ENCODE measurements at regions not wholly inside any gene's neighbourhood (a gene's known extent, or its start where the extent isn't known, plus 50 kb on each side); places are given as distances from the start of the nearest gene placed in this dataset.

DNA sequence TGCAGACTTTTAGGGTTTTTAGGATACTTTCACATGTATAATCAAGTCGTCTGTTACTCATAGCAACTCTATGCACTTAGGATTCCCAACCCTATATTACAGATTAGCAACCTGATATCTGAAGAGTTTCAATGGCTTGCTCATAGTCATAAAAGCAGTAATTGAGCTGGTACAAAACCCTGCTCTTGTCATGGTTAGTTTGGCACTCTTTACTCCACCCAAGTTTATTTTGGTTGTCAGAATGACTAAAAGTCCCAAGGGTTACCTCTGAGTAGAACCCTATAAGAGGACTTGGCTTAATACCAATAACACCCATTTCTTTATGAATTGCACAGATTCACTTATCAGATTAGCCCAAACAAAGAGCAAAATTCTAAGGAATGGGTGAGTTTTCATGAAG is 550.6 kb downstream of the SOX6 start:
- no peak for ATAC-seq
- Mint-ChIP-seq H3K9me3 (no peaks in the 10 kb centered on the region), H3K27ac (no peak overlapping the region), H3K27me3 (ENCODE audit: insufficient read depth, low read depth, poor library complexity) (peaks cover 2% of the 10 kb centered on the region), H3K36me3 (ENCODE audit: low read depth) (no peaks in the 10 kb centered on the region), H3K4me3 (no peak overlapping the region), H3K4me1 (peaks cover 11% of the 10 kb centered on the region)
- no peaks in the 10 kb centered on the region for H3K79me2 ChIP-seq (replicated peaks; ENCODE audit: insufficient read depth)
- no peaks in the 10 kb centered on the region for H3K36me3 ChIP-seq (ENCODE audit: insufficient read depth)
- no peak overlapping the region for H2AFZ ChIP-seq
- H3F3A ChIP-seq (replicated peaks; ENCODE audit: low read depth) = no peaks in the 10 kb centered on the region
- DNase-seq (ENCODE audit: low spot score) = no peak
- H3K9me2 ChIP-seq (ENCODE audit: insufficient read depth) = no peaks in the 10 kb centered on the region
- H3K27ac ChIP-seq (ENCODE audit: low read depth) = no peak overlapping the region
- no peaks in the 10 kb centered on the region for H3K27me3 ChIP-seq (ENCODE audit: insufficient read depth)
- 0 out of 2 replicates have a peak, but pooled peaks cover 5% of the 10 kb centered on the region for H3K4me1 ChIP-seq (ENCODE audit: insufficient read depth)
- TF ChIP-seq NANOG (IDR thresholded peaks at IDR 0.05; ENCODE audit: borderline replicate concordance) (no peak), EZH2 (IDR thresholded peaks at IDR 0.05; ENCODE audit: low read depth, unreplicated experiment) (no peak), CREB1 (CRISPR knock-in tag; IDR thresholded peaks at IDR 0.05; ENCODE audit: low read depth) (no peak), ZNF114 (CRISPR knock-in tag; IDR thresholded peaks at IDR 0.05) (no peak)
- TF ChIP-seq, protein P1, sequence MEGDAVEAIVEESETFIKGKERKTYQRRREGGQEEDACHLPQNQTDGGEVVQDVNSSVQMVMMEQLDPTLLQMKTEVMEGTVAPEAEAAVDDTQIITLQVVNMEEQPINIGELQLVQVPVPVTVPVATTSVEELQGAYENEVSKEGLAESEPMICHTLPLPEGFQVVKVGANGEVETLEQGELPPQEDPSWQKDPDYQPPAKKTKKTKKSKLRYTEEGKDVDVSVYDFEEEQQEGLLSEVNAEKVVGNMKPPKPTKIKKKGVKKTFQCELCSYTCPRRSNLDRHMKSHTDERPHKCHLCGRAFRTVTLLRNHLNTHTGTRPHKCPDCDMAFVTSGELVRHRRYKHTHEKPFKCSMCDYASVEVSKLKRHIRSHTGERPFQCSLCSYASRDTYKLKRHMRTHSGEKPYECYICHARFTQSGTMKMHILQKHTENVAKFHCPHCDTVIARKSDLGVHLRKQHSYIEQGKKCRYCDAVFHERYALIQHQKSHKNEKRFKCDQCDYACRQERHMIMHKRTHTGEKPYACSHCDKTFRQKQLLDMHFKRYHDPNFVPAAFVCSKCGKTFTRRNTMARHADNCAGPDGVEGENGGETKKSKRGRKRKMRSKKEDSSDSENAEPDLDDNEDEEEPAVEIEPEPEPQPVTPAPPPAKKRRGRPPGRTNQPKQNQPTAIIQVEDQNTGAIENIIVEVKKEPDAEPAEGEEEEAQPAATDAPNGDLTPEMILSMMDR (conservative IDR thresholded peaks at IDR 0.05; ENCODE audit: low read depth in 2 of 2) = no peak
- H4K20me1 ChIP-seq (replicated peaks; ENCODE audit: insufficient read depth) = no peaks in the 10 kb centered on the region
- H3K4me2 ChIP-seq = no peak overlapping the region
- H3K4me3 ChIP-seq = no peak overlapping the region

DNA sequence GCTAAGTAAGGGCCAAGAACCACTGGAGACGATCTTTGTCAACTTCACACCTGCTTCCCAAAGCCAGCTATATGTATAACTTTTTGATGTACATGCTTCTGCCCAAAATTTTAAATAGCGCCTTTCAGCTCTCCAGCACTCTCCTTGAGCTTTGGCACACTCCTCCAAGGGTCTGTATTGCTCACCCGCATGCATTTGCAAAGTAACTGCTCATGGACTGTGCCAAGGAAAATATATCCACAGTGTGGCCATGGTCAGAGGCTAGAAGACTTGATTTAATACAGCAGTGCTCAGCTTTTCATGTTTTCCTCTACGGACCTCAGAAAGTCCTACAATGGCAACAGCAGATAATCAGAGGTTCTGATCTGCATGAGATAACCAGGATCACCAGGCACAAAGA is 550.1 kb downstream of the SOX6 start:
- Histone ChIP-seq H2AFZ (no peak overlapping the region), H3K36me3 (ENCODE audit: insufficient read depth) (no peaks in the 10 kb centered on the region), H3K4me3 (no peak overlapping the region), H3K27ac (ENCODE audit: low read depth) (no peak overlapping the region), H3K9me2 (ENCODE audit: insufficient read depth) (no peaks in the 10 kb centered on the region), H3K4me2 (no peak overlapping the region), H3K4me1 (ENCODE audit: insufficient read depth) (0 out of 2 replicates have a peak, but pooled peaks cover 5% of the 10 kb centered on the region), H3K27me3 (ENCODE audit: insufficient read depth) (no peaks in the 10 kb centered on the region), H3F3A (replicated peaks; ENCODE audit: low read depth) (no peaks in the 10 kb centered on the region), H4K20me1 (replicated peaks; ENCODE audit: insufficient read depth) (no peaks in the 10 kb centered on the region), H3K79me2 (replicated peaks; ENCODE audit: insufficient read depth) (no peaks in the 10 kb centered on the region)
- Mint-ChIP-seq H3K4me3 (no peak overlapping the region), H3K9me3 (no peaks in the 10 kb centered on the region), H3K4me1 (peaks cover 11% of the 10 kb centered on the region), H3K27me3 (ENCODE audit: insufficient read depth, low read depth, poor library complexity) (peaks cover 2% of the 10 kb centered on the region), H3K27ac (no peak overlapping the region), H3K36me3 (ENCODE audit: low read depth) (no peaks in the 10 kb centered on the region)
- ATAC-seq (no peak), DNase-seq (ENCODE audit: low spot score) (no peak)
- TF ChIP-seq, protein P2, sequence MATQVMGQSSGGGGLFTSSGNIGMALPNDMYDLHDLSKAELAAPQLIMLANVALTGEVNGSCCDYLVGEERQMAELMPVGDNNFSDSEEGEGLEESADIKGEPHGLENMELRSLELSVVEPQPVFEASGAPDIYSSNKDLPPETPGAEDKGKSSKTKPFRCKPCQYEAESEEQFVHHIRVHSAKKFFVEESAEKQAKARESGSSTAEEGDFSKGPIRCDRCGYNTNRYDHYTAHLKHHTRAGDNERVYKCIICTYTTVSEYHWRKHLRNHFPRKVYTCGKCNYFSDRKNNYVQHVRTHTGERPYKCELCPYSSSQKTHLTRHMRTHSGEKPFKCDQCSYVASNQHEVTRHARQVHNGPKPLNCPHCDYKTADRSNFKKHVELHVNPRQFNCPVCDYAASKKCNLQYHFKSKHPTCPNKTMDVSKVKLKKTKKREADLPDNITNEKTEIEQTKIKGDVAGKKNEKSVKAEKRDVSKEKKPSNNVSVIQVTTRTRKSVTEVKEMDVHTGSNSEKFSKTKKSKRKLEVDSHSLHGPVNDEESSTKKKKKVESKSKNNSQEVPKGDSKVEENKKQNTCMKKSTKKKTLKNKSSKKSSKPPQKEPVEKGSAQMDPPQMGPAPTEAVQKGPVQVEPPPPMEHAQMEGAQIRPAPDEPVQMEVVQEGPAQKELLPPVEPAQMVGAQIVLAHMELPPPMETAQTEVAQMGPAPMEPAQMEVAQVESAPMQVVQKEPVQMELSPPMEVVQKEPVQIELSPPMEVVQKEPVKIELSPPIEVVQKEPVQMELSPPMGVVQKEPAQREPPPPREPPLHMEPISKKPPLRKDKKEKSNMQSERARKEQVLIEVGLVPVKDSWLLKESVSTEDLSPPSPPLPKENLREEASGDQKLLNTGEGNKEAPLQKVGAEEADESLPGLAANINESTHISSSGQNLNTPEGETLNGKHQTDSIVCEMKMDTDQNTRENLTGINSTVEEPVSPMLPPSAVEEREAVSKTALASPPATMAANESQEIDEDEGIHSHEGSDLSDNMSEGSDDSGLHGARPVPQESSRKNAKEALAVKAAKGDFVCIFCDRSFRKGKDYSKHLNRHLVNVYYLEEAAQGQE (IDR thresholded peaks at IDR 0.05; ENCODE audit: unreplicated experiment) = no peak
- TF ChIP-seq, protein P3, sequence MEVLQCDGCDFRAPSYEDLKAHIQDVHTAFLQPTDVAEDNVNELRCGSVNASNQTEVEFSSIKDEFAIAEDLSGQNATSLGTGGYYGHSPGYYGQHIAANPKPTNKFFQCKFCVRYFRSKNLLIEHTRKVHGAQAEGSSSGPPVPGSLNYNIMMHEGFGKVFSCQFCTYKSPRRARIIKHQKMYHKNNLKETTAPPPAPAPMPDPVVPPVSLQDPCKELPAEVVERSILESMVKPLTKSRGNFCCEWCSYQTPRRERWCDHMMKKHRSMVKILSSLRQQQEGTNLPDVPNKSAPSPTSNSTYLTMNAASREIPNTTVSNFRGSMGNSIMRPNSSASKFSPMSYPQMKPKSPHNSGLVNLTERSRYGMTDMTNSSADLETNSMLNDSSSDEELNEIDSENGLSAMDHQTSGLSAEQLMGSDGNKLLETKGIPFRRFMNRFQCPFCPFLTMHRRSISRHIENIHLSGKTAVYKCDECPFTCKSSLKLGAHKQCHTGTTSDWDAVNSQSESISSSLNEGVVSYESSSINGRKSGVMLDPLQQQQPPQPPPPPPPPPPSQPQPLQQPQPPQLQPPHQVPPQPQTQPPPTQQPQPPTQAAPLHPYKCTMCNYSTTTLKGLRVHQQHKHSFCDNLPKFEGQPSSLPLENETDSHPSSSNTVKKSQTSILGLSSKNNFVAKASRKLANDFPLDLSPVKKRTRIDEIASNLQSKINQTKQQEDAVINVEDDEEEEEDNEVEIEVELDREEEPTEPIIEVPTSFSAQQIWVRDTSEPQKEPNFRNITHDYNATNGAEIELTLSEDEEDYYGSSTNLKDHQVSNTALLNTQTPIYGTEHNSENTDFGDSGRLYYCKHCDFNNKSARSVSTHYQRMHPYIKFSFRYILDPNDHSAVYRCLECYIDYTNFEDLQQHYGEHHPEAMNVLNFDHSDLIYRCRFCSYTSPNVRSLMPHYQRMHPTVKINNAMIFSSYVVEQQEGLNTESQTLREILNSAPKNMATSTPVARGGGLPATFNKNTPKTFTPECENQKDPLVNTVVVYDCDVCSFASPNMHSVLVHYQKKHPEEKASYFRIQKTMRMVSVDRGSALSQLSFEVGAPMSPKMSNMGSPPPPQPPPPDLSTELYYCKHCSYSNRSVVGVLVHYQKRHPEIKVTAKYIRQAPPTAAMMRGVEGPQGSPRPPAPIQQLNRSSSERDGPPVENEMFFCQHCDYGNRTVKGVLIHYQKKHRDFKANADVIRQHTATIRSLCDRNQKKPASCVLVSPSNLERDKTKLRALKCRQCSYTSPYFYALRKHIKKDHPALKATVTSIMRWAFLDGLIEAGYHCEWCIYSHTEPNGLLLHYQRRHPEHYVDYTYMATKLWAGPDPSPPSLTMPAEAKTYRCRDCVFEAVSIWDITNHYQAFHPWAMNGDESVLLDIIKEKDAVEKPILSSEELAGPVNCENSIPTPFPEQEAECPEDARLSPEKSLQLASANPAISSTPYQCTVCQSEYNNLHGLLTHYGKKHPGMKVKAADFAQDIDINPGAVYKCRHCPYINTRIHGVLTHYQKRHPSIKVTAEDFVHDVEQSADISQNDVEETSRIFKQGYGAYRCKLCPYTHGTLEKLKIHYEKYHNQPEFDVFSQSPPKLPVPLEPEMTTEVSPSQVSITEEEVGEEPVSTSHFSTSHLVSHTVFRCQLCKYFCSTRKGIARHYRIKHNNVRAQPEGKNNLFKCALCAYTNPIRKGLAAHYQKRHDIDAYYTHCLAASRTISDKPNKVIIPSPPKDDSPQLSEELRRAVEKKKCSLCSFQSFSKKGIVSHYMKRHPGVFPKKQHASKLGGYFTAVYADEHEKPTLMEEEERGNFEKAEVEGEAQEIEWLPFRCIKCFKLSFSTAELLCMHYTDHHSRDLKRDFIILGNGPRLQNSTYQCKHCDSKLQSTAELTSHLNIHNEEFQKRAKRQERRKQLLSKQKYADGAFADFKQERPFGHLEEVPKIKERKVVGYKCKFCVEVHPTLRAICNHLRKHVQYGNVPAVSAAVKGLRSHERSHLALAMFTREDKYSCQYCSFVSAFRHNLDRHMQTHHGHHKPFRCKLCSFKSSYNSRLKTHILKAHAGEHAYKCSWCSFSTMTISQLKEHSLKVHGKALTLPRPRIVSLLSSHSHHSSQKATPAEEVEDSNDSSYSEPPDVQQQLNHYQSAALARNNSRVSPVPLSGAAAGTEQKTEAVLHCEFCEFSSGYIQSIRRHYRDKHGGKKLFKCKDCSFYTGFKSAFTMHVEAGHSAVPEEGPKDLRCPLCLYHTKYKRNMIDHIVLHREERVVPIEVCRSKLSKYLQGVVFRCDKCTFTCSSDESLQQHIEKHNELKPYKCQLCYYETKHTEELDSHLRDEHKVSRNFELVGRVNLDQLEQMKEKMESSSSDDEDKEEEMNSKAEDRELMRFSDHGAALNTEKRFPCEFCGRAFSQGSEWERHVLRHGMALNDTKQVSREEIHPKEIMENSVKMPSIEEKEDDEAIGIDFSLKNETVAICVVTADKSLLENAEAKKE (CRISPR knock-in tag; IDR thresholded peaks at IDR 0.05) = no peak
- TF ChIP-seq, protein P4, sequence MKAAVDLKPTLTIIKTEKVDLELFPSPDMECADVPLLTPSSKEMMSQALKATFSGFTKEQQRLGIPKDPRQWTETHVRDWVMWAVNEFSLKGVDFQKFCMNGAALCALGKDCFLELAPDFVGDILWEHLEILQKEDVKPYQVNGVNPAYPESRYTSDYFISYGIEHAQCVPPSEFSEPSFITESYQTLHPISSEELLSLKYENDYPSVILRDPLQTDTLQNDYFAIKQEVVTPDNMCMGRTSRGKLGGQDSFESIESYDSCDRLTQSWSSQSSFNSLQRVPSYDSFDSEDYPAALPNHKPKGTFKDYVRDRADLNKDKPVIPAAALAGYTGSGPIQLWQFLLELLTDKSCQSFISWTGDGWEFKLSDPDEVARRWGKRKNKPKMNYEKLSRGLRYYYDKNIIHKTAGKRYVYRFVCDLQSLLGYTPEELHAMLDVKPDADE (IDR thresholded peaks at IDR 0.05) = no peak
- TF ChIP-seq CREB1 (CRISPR knock-in tag; IDR thresholded peaks at IDR 0.05; ENCODE audit: low read depth) (no peak), JUNB (IDR thresholded peaks at IDR 0.05; ENCODE audit: unreplicated experiment) (no peak), EZH2phosphoT487 (IDR thresholded peaks at IDR 0.05; ENCODE audit: unreplicated experiment) (no peak), NANOG (IDR thresholded peaks at IDR 0.05; ENCODE audit: borderline replicate concordance) (no peak)
